ENCODE measurements at regions not wholly inside any gene's neighbourhood (a gene's known extent, or its start where the extent isn't known, plus 50 kb on each side); places are given as distances from the start of the nearest gene placed in this dataset.

- Histone ChIP-seq H3K27ac (no peak overlapping the region), H3K36me3 (replicated peaks in 1 of 2; ENCODE audit: insufficient read depth in 1 of 2, low read depth in 2 of 2) (no peaks in the 10 kb centered on the region), H3K9me3 (no peaks in the 10 kb centered on the region), H3K4me1 (no peaks in the 10 kb centered on the region), H3K27me3 (no peaks in the 10 kb centered on the region), H3K4me3 (no peak overlapping the region)
- no peak for TF ChIP-seq POLR2A (IDR thresholded peaks at IDR 0.05)
- TF ChIP-seq CTCF (IDR thresholded peaks at IDR 0.05) = no peak
- ATAC-seq (no peak), DNase-seq (no peak)
- 42 to 50% methylated on average over 5 of the region's 5 CpGs for WGBS, 2 donors
- intact Hi-C loops (cut with DNase I) = no loop called here
These were observed 359.5 kb upstream of the FAM98A start for GRCh38 chr2:33958591-33958990.

- ATAC-seq = no peak
- Histone ChIP-seq H3K4me3 (no peak overlapping the region), H3K4me1 (no peaks in the 10 kb centered on the region), H3K36me3 (replicated peaks in 1 of 2; ENCODE audit: insufficient read depth in 1 of 2, low read depth in 2 of 2) (no peaks in the 10 kb centered on the region), H3K9me3 (no peaks in the 10 kb centered on the region), H3K27me3 (no peaks in the 10 kb centered on the region), H3K27ac (no peak overlapping the region)
- DNase-seq = no peak
- TF ChIP-seq POLR2A (IDR thresholded peaks at IDR 0.05) (no peak), CTCF (IDR thresholded peaks at IDR 0.05) (no peak)
- intact Hi-C loops (cut with DNase I) = no loop called here
These were observed 350.3 kb upstream of the FAM98A start for GRCh38 chr2:33949371-33949770.

DNA sequence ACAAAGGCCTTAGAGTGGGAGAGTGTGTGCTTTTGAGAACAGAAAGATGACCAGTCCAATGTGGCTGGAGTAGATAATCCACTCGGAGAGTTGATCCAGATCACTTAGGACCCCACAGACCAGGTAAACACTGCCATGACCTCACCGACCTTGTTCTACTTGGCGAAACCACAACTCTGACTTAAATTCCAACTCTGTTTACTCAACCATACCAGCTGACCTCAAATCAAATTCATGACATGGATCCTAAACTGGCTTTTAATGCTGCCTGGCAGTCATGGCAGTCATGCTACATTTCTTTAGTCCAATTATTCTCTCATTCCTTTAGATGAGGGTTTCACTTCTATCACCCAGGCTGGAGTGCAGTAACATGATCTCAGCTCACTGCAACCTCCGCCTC lies 347.1 kb upstream of the FAM98A start:
- DNase-seq (no peak), ATAC-seq (no peak)
- TF ChIP-seq CTCF (IDR thresholded peaks at IDR 0.05) = no peak
- TF ChIP-seq POLR2A (IDR thresholded peaks at IDR 0.05) = no peak
- intact Hi-C loops (cut with DNase I) = no loop called here
- Histone ChIP-seq H3K4me1 (no peaks in the 10 kb centered on the region), H3K27ac (no peak overlapping the region), H3K27me3 (no peaks in the 10 kb centered on the region), H3K9me3 (no peaks in the 10 kb centered on the region), H3K4me3 (no peak overlapping the region), H3K36me3 (replicated peaks in 1 of 2; ENCODE audit: insufficient read depth in 1 of 2, low read depth in 2 of 2) (no peaks in the 10 kb centered on the region)
- WGBS, 2 donors = 47 to 57% methylated on average over 4 of the region's 4 CpGs

GRCh38 chr2:33933203-33933602 lies 334.1 kb upstream of the FAM98A start:
- Histone ChIP-seq H3K27ac (no peak overlapping the region), H3K9me3 (no peaks in the 10 kb centered on the region), H3K4me1 (no peaks in the 10 kb centered on the region), H3K36me3 (replicated peaks in 1 of 2; ENCODE audit: insufficient read depth in 1 of 2, low read depth in 2 of 2) (no peaks in the 10 kb centered on the region), H3K4me3 (no peak overlapping the region), H3K27me3 (no peaks in the 10 kb centered on the region)
- intact Hi-C loops (cut with DNase I) = no loop called here
- DNase-seq = no peak
- TF ChIP-seq POLR2A (IDR thresholded peaks at IDR 0.05) = no peak
- ATAC-seq = no peak

DNA sequence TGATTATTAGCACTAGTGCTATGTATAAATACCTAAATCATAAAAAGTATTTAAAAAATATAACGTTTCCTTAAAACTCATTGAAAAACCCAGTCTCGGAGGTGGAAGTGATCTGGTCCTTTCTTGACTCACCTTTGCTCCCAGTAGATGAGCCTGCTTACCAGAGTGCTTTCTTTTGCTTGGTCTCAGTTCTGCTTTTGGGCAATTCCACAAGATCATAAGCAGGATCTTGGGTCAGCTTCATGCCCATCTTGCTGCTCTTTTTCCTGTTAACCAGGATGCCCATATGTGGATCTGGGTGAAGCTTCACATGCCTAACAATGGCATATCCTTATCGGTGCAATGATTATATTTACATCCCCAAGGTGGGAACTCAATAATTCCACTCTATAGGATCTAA lies 332.1 kb upstream of the FAM98A start:
- ATAC-seq = no peak
- Histone ChIP-seq H3K27me3 (no peaks in the 10 kb centered on the region), H3K4me1 (no peaks in the 10 kb centered on the region), H3K4me3 (no peak overlapping the region), H3K36me3 (replicated peaks in 1 of 2; ENCODE audit: insufficient read depth in 1 of 2, low read depth in 2 of 2) (no peaks in the 10 kb centered on the region), H3K9me3 (no peaks in the 10 kb centered on the region), H3K27ac (no peak overlapping the region)
- intact Hi-C loops (cut with DNase I) = no loop called here
- no peak for DNase-seq
- WGBS, 2 donors = 63 to 78% methylated on average over 3 of the region's 3 CpGs
- TF ChIP-seq CTCF (IDR thresholded peaks at IDR 0.05) = no peak
- TF ChIP-seq POLR2A (IDR thresholded peaks at IDR 0.05) = no peak
